B cell (primary cell): ENCODE measurements at regions not wholly inside any gene's neighbourhood (a gene's known extent, or its start where the extent isn't known, plus 50 kb on each side); places are given as distances from the start of the nearest gene placed in this dataset.

Experiments used
- EZH2 ChIP-seq: IDR thresholded peaks from 2 replicates; pipeline ENCODE4 v1.6.1; 2012; ENCODE audit warnings: borderline replicate concordance, low read depth, mild to moderate bottlenecking, moderate library complexity, low read length; ENCODE audit not compliant: insufficient read depth, poor library complexity, severe bottlenecking
- TF ChIP-seq, protein P1 (sequence below): fragments of 200-600 bp; IDR thresholded peaks from one replicate; pipeline ENCODE4 v1.8.0; 2022; ENCODE audit warnings: antibody characterized with exemption, mild to moderate bottlenecking

DNA sequence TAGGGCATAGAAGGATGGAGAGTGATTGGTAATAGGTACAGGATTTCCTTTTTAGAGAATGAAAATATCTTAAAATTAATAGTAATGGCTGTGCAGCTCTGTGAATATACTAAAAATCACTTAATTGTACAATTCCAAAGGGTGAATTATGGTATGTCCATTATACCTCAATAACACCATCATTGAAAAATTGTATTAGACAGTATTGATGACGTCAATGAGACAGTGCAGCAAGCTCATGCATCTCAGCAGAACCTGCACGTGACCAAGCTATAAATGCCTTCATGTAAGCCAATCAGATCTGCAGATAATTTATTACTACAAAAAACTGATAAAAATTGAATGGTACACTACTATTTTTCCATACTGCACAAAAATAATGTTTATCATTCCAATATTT lies 354.4 kb upstream of the CDH19 start:
- TF ChIP-seq, protein P1, sequence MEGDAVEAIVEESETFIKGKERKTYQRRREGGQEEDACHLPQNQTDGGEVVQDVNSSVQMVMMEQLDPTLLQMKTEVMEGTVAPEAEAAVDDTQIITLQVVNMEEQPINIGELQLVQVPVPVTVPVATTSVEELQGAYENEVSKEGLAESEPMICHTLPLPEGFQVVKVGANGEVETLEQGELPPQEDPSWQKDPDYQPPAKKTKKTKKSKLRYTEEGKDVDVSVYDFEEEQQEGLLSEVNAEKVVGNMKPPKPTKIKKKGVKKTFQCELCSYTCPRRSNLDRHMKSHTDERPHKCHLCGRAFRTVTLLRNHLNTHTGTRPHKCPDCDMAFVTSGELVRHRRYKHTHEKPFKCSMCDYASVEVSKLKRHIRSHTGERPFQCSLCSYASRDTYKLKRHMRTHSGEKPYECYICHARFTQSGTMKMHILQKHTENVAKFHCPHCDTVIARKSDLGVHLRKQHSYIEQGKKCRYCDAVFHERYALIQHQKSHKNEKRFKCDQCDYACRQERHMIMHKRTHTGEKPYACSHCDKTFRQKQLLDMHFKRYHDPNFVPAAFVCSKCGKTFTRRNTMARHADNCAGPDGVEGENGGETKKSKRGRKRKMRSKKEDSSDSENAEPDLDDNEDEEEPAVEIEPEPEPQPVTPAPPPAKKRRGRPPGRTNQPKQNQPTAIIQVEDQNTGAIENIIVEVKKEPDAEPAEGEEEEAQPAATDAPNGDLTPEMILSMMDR, result no peak
- TF ChIP-seq EZH2, result no peak
